ENCODE measurements at regions not wholly inside any gene's neighbourhood (a gene's known extent, or its start where the extent isn't known, plus 50 kb on each side); places are given as distances from the start of the nearest gene placed in this dataset.

DNA sequence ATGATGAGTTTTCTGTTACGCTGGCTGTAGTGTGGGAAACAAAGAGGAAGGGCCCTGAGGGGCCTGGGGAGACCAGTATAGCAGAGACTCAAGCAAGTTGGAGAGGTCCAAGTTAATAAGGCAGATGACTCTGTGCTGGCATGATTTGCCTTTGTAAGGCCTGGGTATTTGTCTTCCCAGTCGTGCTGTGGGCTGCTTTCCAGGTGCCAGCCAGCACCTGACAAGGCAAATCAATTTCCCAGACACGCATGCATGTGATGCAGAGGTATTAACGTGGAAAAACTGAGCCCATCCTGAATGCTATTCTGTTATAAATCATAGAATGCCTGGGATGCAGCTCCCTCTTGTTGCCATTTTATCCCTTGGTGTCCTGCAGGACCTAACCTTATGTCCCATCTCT, 175.6 kb downstream of the MFSD1 start:
- H2AFZ ChIP-seq: no peak overlapping the region
- no peak for DNase-seq (ENCODE audit: low spot score)
- no peak overlapping the region for H3K27ac ChIP-seq
- no peaks in the 10 kb centered on the region for H4K20me1 ChIP-seq (ENCODE audit: insufficient read depth, poor library complexity, severe bottlenecking)
- WGBS (ENCODE audit: low lambda C conversion rate, missing lambda C conversion rate): 81% methylated on average over 4 of the region's 4 CpGs
- H3K4me2 ChIP-seq: no peak overlapping the region
- H3K36me3 ChIP-seq (replicated peaks; ENCODE audit: insufficient read depth, low read depth): no peaks in the 10 kb centered on the region
- H3K9me2 ChIP-seq (replicated peaks; ENCODE audit: insufficient read depth): no peaks in the 10 kb centered on the region
- no peaks in the 10 kb centered on the region for H3K27me3 ChIP-seq
- no peaks in the 10 kb centered on the region for H3K4me1 ChIP-seq (ENCODE audit: insufficient read depth)
- H3K4me3 ChIP-seq: no peak overlapping the region
- no peaks in the 10 kb centered on the region for H3K79me2 ChIP-seq
- H3K9me3 ChIP-seq (ENCODE audit: low read depth): no peaks in the 10 kb centered on the region
- no peak for TF ChIP-seq EZH2phosphoT487 (IDR thresholded peaks at IDR 0.05; ENCODE audit: low read depth, severe bottlenecking, unreplicated experiment)
- TF ChIP-seq, protein P1, sequence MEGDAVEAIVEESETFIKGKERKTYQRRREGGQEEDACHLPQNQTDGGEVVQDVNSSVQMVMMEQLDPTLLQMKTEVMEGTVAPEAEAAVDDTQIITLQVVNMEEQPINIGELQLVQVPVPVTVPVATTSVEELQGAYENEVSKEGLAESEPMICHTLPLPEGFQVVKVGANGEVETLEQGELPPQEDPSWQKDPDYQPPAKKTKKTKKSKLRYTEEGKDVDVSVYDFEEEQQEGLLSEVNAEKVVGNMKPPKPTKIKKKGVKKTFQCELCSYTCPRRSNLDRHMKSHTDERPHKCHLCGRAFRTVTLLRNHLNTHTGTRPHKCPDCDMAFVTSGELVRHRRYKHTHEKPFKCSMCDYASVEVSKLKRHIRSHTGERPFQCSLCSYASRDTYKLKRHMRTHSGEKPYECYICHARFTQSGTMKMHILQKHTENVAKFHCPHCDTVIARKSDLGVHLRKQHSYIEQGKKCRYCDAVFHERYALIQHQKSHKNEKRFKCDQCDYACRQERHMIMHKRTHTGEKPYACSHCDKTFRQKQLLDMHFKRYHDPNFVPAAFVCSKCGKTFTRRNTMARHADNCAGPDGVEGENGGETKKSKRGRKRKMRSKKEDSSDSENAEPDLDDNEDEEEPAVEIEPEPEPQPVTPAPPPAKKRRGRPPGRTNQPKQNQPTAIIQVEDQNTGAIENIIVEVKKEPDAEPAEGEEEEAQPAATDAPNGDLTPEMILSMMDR (IDR thresholded peaks at IDR 0.05; ENCODE audit: poor library complexity): no peak
- no peak for TF ChIP-seq EZH2 (IDR thresholded peaks at IDR 0.05; ENCODE audit: borderline replicate concordance)

DNA sequence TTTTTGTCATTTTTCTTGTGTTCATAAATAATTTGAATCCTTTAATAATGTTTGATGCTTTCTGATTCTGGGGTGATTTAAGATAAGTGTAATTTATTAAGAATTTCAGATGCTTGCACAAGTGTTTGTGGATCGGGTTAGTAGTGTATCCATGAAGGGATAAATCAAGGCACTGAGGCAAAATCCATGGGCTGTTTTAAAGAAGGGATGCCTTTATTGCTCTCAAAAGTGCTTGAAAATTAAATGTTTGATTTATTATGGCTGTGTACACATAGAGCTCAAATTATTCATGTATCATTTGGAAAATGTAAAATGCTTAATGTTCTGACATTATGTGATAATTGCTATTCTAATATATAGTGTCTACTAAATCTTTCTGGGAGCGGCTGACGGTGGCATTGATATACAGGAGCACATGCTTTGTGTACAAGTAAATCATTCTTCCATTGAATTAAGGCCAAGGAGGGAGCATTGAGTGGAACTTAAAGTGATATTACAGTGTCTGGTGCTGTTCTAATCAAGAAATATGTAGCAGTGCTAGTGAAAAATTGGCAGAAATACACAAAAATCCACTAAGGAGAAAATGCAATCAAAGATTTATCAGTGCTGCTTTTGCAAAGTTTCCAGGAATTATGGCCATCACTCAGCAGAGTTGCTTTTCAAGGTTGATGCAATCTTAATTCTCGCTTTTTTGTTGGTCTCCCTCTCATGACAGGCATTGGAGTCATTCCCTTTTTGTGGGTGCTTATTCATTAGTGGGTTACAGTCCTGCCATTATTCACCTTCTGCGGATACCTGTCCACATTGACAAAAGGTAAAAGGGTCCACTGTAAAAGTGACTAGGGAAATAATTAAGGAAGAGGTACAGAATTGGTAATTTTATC, 181.6 kb downstream of the MFSD1 start:
- H3K4me3 ChIP-seq: no peak overlapping the region
- H3K4me1 ChIP-seq (ENCODE audit: insufficient read depth): no peaks in the 10 kb centered on the region
- 86% methylated on average over 5 of the region's 5 CpGs for WGBS (ENCODE audit: low lambda C conversion rate, missing lambda C conversion rate)
- no peaks in the 10 kb centered on the region for H3K9me3 ChIP-seq (ENCODE audit: low read depth)
- H3K36me3 ChIP-seq (replicated peaks; ENCODE audit: insufficient read depth, low read depth): no peaks in the 10 kb centered on the region
- no peak for DNase-seq (ENCODE audit: low spot score)
- H3K27me3 ChIP-seq: no peaks in the 10 kb centered on the region
- no peaks in the 10 kb centered on the region for H4K20me1 ChIP-seq (ENCODE audit: insufficient read depth, poor library complexity, severe bottlenecking)
- H3K4me2 ChIP-seq: no peak overlapping the region
- no peaks in the 10 kb centered on the region for H3K79me2 ChIP-seq
- TF ChIP-seq, protein P1 (IDR thresholded peaks at IDR 0.05; ENCODE audit: poor library complexity): no peak
- TF ChIP-seq EZH2 (IDR thresholded peaks at IDR 0.05; ENCODE audit: borderline replicate concordance) (no peak), EZH2phosphoT487 (IDR thresholded peaks at IDR 0.05; ENCODE audit: low read depth, severe bottlenecking, unreplicated experiment) (no peak)
- H3K27ac ChIP-seq: no peak overlapping the region
- H3K9me2 ChIP-seq (replicated peaks; ENCODE audit: insufficient read depth): no peaks in the 10 kb centered on the region
- no peak overlapping the region for H2AFZ ChIP-seq

DNA sequence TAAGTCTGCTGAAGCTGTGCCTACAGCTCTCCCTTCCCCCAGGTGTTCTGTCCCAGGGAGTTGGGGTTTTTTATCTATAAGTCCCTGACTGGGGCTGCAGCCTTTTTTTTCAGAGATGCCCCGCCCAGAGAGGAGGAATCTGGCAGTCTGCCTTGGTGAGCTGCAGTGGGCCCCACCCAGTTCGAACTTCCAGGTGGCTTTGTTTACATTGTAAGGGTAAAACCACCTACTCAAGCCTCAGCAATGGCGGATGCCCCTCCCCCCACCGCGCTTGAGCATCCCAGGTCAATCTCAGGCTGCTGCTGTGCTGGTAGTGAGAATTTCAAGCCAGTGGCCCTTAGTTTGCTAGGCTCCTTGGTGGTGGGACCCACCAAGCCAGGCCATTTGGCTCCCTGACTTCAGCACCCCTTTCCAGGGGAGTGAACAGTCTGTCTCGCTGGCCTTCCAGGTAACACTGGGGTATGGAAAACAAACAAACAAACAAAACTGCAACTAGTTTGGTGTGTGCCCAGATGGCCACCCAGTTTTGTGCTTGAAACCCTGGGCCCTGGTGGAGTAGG, 189.4 kb downstream of the MFSD1 start:
- WGBS (ENCODE audit: low lambda C conversion rate, missing lambda C conversion rate): 31% methylated on average over 6 of the region's 6 CpGs
- Histone ChIP-seq H3K4me3 (no peak overlapping the region), H3K4me1 (ENCODE audit: insufficient read depth) (no peaks in the 10 kb centered on the region), H3K79me2 (no peaks in the 10 kb centered on the region), H3K27me3 (no peaks in the 10 kb centered on the region), H4K20me1 (ENCODE audit: insufficient read depth, poor library complexity, severe bottlenecking) (no peaks in the 10 kb centered on the region), H3K4me2 (no peak overlapping the region), H3K9me3 (ENCODE audit: low read depth) (no peaks in the 10 kb centered on the region), H2AFZ (no peak overlapping the region), H3K27ac (no peak overlapping the region), H3K36me3 (replicated peaks; ENCODE audit: insufficient read depth, low read depth) (no peaks in the 10 kb centered on the region), H3K9me2 (replicated peaks; ENCODE audit: insufficient read depth) (no peaks in the 10 kb centered on the region)
- no peak for TF ChIP-seq EZH2 (IDR thresholded peaks at IDR 0.05; ENCODE audit: borderline replicate concordance)
- TF ChIP-seq EZH2phosphoT487 (IDR thresholded peaks at IDR 0.05; ENCODE audit: low read depth, severe bottlenecking, unreplicated experiment): no peak
- TF ChIP-seq, protein P1 (IDR thresholded peaks at IDR 0.05; ENCODE audit: poor library complexity): no peak
- peak; percentile 30 for DNase-seq (ENCODE audit: low spot score)

All from hepatocyte (in vitro differentiated cells).